ENCODE measurements at regions not wholly inside any gene's neighbourhood (a gene's known extent, or its start where the extent isn't known, plus 50 kb on each side); places are given as distances from the start of the nearest gene placed in this dataset.

DNA sequence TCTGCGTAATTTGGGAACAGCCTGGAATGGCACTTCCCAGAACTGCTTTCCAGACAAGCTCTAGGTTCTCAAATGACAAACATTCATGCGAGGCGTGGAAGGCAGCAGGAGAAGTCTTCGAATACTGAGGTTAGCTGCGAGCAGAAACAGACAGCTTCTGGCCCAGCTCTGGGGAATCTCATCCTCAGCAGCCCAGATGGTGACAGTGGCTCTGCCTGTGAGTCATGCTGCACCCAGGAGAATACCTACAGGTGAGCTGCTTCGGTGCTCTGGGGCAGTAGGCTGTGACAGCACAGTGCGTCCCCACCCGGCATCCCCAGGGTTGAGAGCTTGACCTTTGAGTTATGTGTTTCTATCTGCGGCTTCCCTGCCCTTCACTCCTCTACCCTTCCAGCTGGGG, 258.6 kb downstream of the KLF13 start:
- no peak for TF ChIP-seq GATA3 (IDR thresholded peaks at IDR 0.05; ENCODE audit: borderline replicate concordance)
- TF ChIP-seq, protein P1, sequence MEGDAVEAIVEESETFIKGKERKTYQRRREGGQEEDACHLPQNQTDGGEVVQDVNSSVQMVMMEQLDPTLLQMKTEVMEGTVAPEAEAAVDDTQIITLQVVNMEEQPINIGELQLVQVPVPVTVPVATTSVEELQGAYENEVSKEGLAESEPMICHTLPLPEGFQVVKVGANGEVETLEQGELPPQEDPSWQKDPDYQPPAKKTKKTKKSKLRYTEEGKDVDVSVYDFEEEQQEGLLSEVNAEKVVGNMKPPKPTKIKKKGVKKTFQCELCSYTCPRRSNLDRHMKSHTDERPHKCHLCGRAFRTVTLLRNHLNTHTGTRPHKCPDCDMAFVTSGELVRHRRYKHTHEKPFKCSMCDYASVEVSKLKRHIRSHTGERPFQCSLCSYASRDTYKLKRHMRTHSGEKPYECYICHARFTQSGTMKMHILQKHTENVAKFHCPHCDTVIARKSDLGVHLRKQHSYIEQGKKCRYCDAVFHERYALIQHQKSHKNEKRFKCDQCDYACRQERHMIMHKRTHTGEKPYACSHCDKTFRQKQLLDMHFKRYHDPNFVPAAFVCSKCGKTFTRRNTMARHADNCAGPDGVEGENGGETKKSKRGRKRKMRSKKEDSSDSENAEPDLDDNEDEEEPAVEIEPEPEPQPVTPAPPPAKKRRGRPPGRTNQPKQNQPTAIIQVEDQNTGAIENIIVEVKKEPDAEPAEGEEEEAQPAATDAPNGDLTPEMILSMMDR (IDR thresholded peaks at IDR 0.05), result no peak
- TF ChIP-seq, protein P2, sequence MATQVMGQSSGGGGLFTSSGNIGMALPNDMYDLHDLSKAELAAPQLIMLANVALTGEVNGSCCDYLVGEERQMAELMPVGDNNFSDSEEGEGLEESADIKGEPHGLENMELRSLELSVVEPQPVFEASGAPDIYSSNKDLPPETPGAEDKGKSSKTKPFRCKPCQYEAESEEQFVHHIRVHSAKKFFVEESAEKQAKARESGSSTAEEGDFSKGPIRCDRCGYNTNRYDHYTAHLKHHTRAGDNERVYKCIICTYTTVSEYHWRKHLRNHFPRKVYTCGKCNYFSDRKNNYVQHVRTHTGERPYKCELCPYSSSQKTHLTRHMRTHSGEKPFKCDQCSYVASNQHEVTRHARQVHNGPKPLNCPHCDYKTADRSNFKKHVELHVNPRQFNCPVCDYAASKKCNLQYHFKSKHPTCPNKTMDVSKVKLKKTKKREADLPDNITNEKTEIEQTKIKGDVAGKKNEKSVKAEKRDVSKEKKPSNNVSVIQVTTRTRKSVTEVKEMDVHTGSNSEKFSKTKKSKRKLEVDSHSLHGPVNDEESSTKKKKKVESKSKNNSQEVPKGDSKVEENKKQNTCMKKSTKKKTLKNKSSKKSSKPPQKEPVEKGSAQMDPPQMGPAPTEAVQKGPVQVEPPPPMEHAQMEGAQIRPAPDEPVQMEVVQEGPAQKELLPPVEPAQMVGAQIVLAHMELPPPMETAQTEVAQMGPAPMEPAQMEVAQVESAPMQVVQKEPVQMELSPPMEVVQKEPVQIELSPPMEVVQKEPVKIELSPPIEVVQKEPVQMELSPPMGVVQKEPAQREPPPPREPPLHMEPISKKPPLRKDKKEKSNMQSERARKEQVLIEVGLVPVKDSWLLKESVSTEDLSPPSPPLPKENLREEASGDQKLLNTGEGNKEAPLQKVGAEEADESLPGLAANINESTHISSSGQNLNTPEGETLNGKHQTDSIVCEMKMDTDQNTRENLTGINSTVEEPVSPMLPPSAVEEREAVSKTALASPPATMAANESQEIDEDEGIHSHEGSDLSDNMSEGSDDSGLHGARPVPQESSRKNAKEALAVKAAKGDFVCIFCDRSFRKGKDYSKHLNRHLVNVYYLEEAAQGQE (IDR thresholded peaks at IDR 0.05), result no peak
- TF ChIP-seq RAD21 (conservative IDR thresholded peaks at IDR 0.05 in 1 of 2, IDR thresholded peaks at IDR 0.05 in 1 of 2), result no peak
- no peak for TF ChIP-seq POLR2A (IDR thresholded peaks at IDR 0.05; ENCODE audit: low read length)
- TF ChIP-seq, protein P3, sequence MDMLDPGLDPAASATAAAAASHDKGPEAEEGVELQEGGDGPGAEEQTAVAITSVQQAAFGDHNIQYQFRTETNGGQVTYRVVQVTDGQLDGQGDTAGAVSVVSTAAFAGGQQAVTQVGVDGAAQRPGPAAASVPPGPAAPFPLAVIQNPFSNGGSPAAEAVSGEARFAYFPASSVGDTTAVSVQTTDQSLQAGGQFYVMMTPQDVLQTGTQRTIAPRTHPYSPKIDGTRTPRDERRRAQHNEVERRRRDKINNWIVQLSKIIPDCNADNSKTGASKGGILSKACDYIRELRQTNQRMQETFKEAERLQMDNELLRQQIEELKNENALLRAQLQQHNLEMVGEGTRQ (IDR thresholded peaks at IDR 0.05), result no peak
- TF ChIP-seq EHF (CRISPR knock-in tag; IDR thresholded peaks at IDR 0.05), result no peak
- TF ChIP-seq, protein P4, sequence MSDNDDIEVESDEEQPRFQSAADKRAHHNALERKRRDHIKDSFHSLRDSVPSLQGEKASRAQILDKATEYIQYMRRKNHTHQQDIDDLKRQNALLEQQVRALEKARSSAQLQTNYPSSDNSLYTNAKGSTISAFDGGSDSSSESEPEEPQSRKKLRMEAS (IDR thresholded peaks at IDR 0.05), result no peak
- no peak for TF ChIP-seq NFE2L2 (conservative IDR thresholded peaks at IDR 0.05; ENCODE audit: low read length)
- no peak for TF ChIP-seq MYC (IDR thresholded peaks at IDR 0.05; ENCODE audit: borderline replicate concordance, low read length)

Measured in A549 (cell line).